Caco-2 (cell line): ENCODE measurements at regions not wholly inside any gene's neighbourhood (a gene's known extent, or its start where the extent isn't known, plus 50 kb on each side); places are given as distances from the start of the nearest gene placed in this dataset.

Experiments
- BruUV-seq: library from RNA; stranded (reverse); fragments of 400-500 nt; replicated peaks from 2 replicates; lab custom pipeline; 2021; lab: Mats Ljungman, UMichigan
- CTCF ChIA-PET: fragments of 300-600 bp; sonication (Branson Sonifier 250); formaldehyde crosslinking; loops from one replicate; lab custom pipeline; 2022; ENCODE audit warnings: antibody characterized with exemption; lab: Charles Lee
- POLR2A ChIA-PET: fragments of 300-600 bp; sonication (Branson Sonifier 250); formaldehyde crosslinking; loops from one replicate; lab custom pipeline; 2022; ENCODE audit warnings: antibody characterized with exemption; lab: Charles Lee
- DNase-seq, 2 experiments: peaks; one replicate each; pipeline versions ENCODE4 v3.0.0 to v3.0.0-alpha.2; 2020 to 2022
- H3K27me3 ChIP-seq: replicated peaks from 2 replicates; pipeline ENCODE4 v1.6.0; 2011; ENCODE audit warnings: low read length; ENCODE audit not compliant: control insufficient read depth, insufficient read depth
- H3K36me3 ChIP-seq: 2 replicates; pipeline ENCODE4 v1.5.1; 2011; ENCODE audit warnings: low read length; ENCODE audit not compliant: control insufficient read depth, insufficient read depth
- H3K4me1 ChIP-seq: fragments of 250-450 bp; sonication (Bioruptor Pico); 2 replicates; pipeline ENCODE4 v1.5.1; 2020; ENCODE audit warnings: mild to moderate bottlenecking
- H3K4me3 ChIP-seq: 2 replicates; pipeline ENCODE4 v1.5.1; 2011; ENCODE audit warnings: low read depth, mild to moderate bottlenecking, control low read depth, low read length
- H3K9me3 ChIP-seq: fragments of 250-450 bp; sonication (Bioruptor Pico); 2 replicates; pipeline ENCODE4 v1.5.1; 2020; ENCODE audit warnings: mild to moderate bottlenecking, moderate library complexity
- H3K27ac Mint-ChIP-seq: one replicate; pipeline ENCODE4 v1.8.0; 2022; ENCODE audit warnings: mixed read lengths; ENCODE audit not compliant: unreplicated experiment
- H3K27me3 Mint-ChIP-seq: one replicate; pipeline ENCODE4 v1.8.0; 2022; ENCODE audit warnings: mixed read lengths; ENCODE audit not compliant: insufficient read depth, unreplicated experiment
- H3K36me3 Mint-ChIP-seq: one replicate; pipeline ENCODE4 v1.8.0; 2022; ENCODE audit warnings: mild to moderate bottlenecking, mixed read lengths; ENCODE audit not compliant: insufficient read depth, unreplicated experiment
- H3K4me1 Mint-ChIP-seq: one replicate; pipeline ENCODE4 v1.8.0; 2022; ENCODE audit warnings: low read depth, mixed read lengths; ENCODE audit not compliant: unreplicated experiment
- H3K4me3 Mint-ChIP-seq: one replicate; pipeline ENCODE4 v1.8.0; 2022; ENCODE audit warnings: mild to moderate bottlenecking, moderate library complexity, mixed read lengths; ENCODE audit not compliant: unreplicated experiment
- H3K9me3 Mint-ChIP-seq: one replicate; pipeline ENCODE4 v1.8.0; 2022; ENCODE audit warnings: mixed read lengths; ENCODE audit not compliant: unreplicated experiment
- intact Hi-C: fragments of 100-400 bp; cut with micrococcal nuclease; formaldehyde crosslinking; loops from one replicate; pipeline ENCODE4 v1.10.0; 2022; ENCODE audit not compliant: unreplicated experiment
- TF ChIP-seq, protein P1 (sequence below), 2 experiments: fragments of 200-600 bp in 1 of 2; IDR thresholded peaks; 1 replicate in 1 of 2; 2 replicates in 1 of 2; pipeline versions ENCODE4 v1.5.1 to v1.8.0; 2011 to 2022; ENCODE audit warnings: antibody characterized with exemption in 1 of 2, control low read depth in 1 of 2, inconsistent platforms in 1 of 2, low read depth in 1 of 2, low read length in 1 of 2, mild to moderate bottlenecking in 1 of 2, moderate library complexity in 1 of 2; ENCODE audit not compliant: insufficient read depth in 1 of 2, severe bottlenecking in 1 of 2, unreplicated experiment in 1 of 2

DNA sequence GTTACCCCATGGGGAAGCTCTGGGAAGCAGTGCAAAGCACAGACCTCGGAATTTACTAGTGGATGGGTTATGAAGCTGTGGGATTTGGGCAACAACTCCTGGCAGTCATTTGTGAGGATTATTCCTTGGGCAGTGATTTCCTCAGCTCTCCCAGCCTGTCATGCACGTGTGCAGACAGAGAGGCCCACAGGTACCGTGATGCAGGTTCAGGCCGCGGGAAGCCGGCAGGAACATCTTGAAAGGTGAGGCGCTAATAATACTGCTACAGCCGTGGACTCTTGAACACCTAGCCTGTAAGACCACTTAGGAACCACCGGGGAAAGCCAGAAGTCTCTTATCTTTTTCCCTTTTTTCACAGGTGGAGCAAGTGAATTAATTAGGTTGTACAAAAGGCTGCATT lies 80.2 kb upstream of the CPHXL start:
- Mint-ChIP-seq H3K4me1 (no peaks in the 10 kb centered on the region), H3K9me3 (no peaks in the 10 kb centered on the region), H3K27me3 (no peaks in the 10 kb centered on the region), H3K4me3 (no peak overlapping the region), H3K27ac (no peak overlapping the region), H3K36me3 (no peaks in the 10 kb centered on the region)
- BruUV-seq, result no TSS peak
- TF ChIP-seq, protein P1, sequence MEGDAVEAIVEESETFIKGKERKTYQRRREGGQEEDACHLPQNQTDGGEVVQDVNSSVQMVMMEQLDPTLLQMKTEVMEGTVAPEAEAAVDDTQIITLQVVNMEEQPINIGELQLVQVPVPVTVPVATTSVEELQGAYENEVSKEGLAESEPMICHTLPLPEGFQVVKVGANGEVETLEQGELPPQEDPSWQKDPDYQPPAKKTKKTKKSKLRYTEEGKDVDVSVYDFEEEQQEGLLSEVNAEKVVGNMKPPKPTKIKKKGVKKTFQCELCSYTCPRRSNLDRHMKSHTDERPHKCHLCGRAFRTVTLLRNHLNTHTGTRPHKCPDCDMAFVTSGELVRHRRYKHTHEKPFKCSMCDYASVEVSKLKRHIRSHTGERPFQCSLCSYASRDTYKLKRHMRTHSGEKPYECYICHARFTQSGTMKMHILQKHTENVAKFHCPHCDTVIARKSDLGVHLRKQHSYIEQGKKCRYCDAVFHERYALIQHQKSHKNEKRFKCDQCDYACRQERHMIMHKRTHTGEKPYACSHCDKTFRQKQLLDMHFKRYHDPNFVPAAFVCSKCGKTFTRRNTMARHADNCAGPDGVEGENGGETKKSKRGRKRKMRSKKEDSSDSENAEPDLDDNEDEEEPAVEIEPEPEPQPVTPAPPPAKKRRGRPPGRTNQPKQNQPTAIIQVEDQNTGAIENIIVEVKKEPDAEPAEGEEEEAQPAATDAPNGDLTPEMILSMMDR (IDR thresholded peaks at IDR 0.05; ENCODE audit: insufficient read depth in 1 of 2, low read depth in 1 of 2, low read length in 1 of 2, severe bottlenecking in 1 of 2, unreplicated experiment in 1 of 2), result no peak
- intact Hi-C loops, result loop anchor here (10.0 kb wide), 2 partner anchors 108 to 138 kb away; no protein-coding TSS in a partner anchor
- Histone ChIP-seq H3K9me3 (no peaks in the 10 kb centered on the region), H3K27me3 (no peaks in the 10 kb centered on the region), H3K36me3 (no peaks in the 10 kb centered on the region), H3K4me1 (no peaks in the 10 kb centered on the region), H3K4me3 (no peak overlapping the region)
- no peak for DNase-seq
- POLR2A ChIA-PET, result no interaction called here
- CTCF ChIA-PET, result interaction anchor here (0.6 kb wide), 1 partner anchor 416 kb away, joined by 3 read pairs; no protein-coding TSS in a partner anchor

DNA sequence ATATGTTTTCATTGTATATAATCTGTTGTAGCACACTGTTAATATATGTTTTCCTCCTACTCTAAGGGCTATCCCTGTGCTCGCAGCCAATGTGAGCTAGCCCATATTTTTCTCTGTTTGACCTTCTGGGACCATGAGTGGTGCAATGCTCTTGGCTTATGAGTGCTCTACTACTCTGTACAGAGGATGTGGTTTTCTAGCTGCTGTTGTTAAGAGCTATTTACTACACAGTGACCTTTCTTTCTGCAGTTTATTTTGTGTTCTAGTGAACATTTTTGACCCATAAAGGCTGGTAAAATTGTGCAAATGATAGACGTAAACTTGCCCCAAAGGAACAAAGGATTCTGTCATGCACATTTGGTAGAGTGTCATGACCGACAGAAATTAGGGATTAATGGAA lies 84.1 kb upstream of the CPHXL start:
- H3K4me1 ChIP-seq, result no peaks in the 10 kb centered on the region
- Mint-ChIP-seq H3K27me3 (no peaks in the 10 kb centered on the region), H3K9me3 (no peaks in the 10 kb centered on the region), H3K36me3 (no peaks in the 10 kb centered on the region), H3K4me1 (no peaks in the 10 kb centered on the region), H3K27ac (no peak overlapping the region), H3K4me3 (no peak overlapping the region)
- ChIA-PET POLR2A (no interaction called here), CTCF (no interaction called here)
- intact Hi-C loops, result no loop called here
- no TSS peak for BruUV-seq
- H3K27me3 ChIP-seq, result no peaks in the 10 kb centered on the region
- H3K36me3 ChIP-seq, result no peaks in the 10 kb centered on the region
- no peak overlapping the region for H3K4me3 ChIP-seq
- DNase-seq, result no peak
- no peaks in the 10 kb centered on the region for H3K9me3 ChIP-seq
- TF ChIP-seq, protein P1 (IDR thresholded peaks at IDR 0.05; ENCODE audit: insufficient read depth in 1 of 2, low read depth in 1 of 2, low read length in 1 of 2, severe bottlenecking in 1 of 2, unreplicated experiment in 1 of 2), result no peak

- DNase-seq, result no peak
- intact Hi-C loops, result no loop called here
- Mint-ChIP-seq H3K9me3 (no peaks in the 10 kb centered on the region), H3K27ac (no peak overlapping the region), H3K36me3 (no peaks in the 10 kb centered on the region), H3K4me3 (no peak overlapping the region), H3K4me1 (no peaks in the 10 kb centered on the region), H3K27me3 (no peaks in the 10 kb centered on the region)
- TF ChIP-seq, protein P1 (IDR thresholded peaks at IDR 0.05; ENCODE audit: insufficient read depth in 1 of 2, low read depth in 1 of 2, low read length in 1 of 2, severe bottlenecking in 1 of 2, unreplicated experiment in 1 of 2), result no peak
- CTCF ChIA-PET, result no interaction called here
- no peaks in the 10 kb centered on the region for H3K9me3 ChIP-seq
- no peaks in the 10 kb centered on the region for H3K36me3 ChIP-seq
- no peaks in the 10 kb centered on the region for H3K27me3 ChIP-seq
- POLR2A ChIA-PET, result no interaction called here
- H3K4me3 ChIP-seq, result no peak overlapping the region
- no TSS peak for BruUV-seq
- H3K4me1 ChIP-seq, result no peaks in the 10 kb centered on the region
These were observed 84.8 kb upstream of the CPHXL start for GRCh38 chr16:75811020-75811634.
